ENCODE measurements at regions not wholly inside any gene's neighbourhood (a gene's known extent, or its start where the extent isn't known, plus 50 kb on each side); places are given as distances from the start of the nearest gene placed in this dataset.

DNA sequence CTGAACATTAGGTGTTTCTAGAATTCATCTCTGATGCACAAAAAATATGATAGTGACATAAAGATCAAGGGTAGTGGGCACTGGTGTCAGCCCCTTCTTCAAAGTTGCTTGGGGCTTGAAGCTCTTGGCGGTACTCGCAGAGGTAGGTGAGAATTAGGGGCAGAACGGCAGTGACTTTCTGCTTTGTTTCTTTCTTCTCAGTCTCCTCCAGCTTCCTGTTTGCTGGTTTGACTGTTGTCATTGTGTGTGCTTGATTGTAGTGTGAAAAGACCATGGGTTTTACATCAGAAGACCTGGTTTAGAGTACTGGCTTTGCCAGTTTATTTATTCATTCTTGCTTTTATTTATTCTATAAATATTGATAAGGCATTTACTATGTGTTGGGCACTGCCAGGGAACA, 156.7 kb upstream of the PLET1 start:
- TF ChIP-seq, protein P1, sequence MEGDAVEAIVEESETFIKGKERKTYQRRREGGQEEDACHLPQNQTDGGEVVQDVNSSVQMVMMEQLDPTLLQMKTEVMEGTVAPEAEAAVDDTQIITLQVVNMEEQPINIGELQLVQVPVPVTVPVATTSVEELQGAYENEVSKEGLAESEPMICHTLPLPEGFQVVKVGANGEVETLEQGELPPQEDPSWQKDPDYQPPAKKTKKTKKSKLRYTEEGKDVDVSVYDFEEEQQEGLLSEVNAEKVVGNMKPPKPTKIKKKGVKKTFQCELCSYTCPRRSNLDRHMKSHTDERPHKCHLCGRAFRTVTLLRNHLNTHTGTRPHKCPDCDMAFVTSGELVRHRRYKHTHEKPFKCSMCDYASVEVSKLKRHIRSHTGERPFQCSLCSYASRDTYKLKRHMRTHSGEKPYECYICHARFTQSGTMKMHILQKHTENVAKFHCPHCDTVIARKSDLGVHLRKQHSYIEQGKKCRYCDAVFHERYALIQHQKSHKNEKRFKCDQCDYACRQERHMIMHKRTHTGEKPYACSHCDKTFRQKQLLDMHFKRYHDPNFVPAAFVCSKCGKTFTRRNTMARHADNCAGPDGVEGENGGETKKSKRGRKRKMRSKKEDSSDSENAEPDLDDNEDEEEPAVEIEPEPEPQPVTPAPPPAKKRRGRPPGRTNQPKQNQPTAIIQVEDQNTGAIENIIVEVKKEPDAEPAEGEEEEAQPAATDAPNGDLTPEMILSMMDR (IDR thresholded peaks at IDR 0.05; ENCODE audit: low read depth, low read length, missing input control), result no peak
- no peak for TF ChIP-seq RAD21 (IDR thresholded peaks at IDR 0.05)
- TF ChIP-seq TAF1 (conservative IDR thresholded peaks at IDR 0.05), result no peak

All from liver (tissue), 3 donors.